NB4 (cell line): ENCODE measurements at regions not wholly inside any gene's neighbourhood (a gene's known extent, or its start where the extent isn't known, plus 50 kb on each side); places are given as distances from the start of the nearest gene placed in this dataset.

Experiments used
- DNase-seq: peaks from one replicate; pipeline ENCODE4 v3.0.0; 2010; ENCODE audit warnings: low read depth
- H3K4me3 ChIP-seq: one replicate; pipeline ENCODE4 v1.5.1; 2011; ENCODE audit warnings: mild to moderate bottlenecking, low read depth, low read length, moderate library complexity
- CTCF ChIP-seq: IDR thresholded peaks from one replicate; pipeline ENCODE4 v1.5.1; 2012; ENCODE audit warnings: low read depth, low read length
- MAX ChIP-seq: IDR thresholded peaks from 2 replicates; pipeline ENCODE4 v1.6.1; 2011; ENCODE audit warnings: low read depth, low read length
- MYC ChIP-seq: IDR thresholded peaks from 2 replicates; pipeline ENCODE4 v1.6.1; 2011; ENCODE audit warnings: low read depth, low read length
- POLR2A ChIP-seq: IDR thresholded peaks from 2 replicates; pipeline ENCODE4 v1.6.1; 2011; ENCODE audit warnings: mild to moderate bottlenecking; ENCODE audit not compliant: insufficient read length; ENCODE audit errors: extremely low read depth

GRCh38 chr20:21026951-21027350 is 79.2 kb downstream of the LINC00237 start:
- H3K4me3 ChIP-seq = no peak overlapping the region
- no peak for DNase-seq
- no peak for TF ChIP-seq MAX
- TF ChIP-seq POLR2A = no peak
- TF ChIP-seq CTCF = no peak
- TF ChIP-seq MYC = no peak

- TF ChIP-seq POLR2A = no peak
- no peak for TF ChIP-seq MAX
- no peak for TF ChIP-seq CTCF
- TF ChIP-seq MYC = no peak
- no peak for DNase-seq
- no peak overlapping the region for H3K4me3 ChIP-seq
These were observed 81.7 kb downstream of the LINC00237 start for GRCh38 chr20:21024420-21024819.

GRCh38 chr20:21022925-21023324 is 83.2 kb downstream of the LINC00237 start:
- DNase-seq = no peak
- TF ChIP-seq MYC (no peak), CTCF (no peak), MAX (no peak), POLR2A (no peak)

GRCh38 chr20:21021472-21021790 is 84.7 kb downstream of the LINC00237 start:
- no peak overlapping the region for H3K4me3 ChIP-seq
- no peak for DNase-seq
- no peak for TF ChIP-seq MYC
- TF ChIP-seq MAX = no peak
- TF ChIP-seq CTCF = no peak
- no peak for TF ChIP-seq POLR2A

More at GRCh38 chr20:21022925-21023324, 83.2 kb downstream of the LINC00237 start:
- H3K4me3 ChIP-seq = no peak overlapping the region

GRCh38 chr20:21020659-21021471 is 85.3 kb downstream of the LINC00237 start:
- TF ChIP-seq MYC = no peak
- TF ChIP-seq POLR2A = no peak
- no peak for TF ChIP-seq MAX
- TF ChIP-seq CTCF = no peak
- no peak overlapping the region for H3K4me3 ChIP-seq
- DNase-seq = no peak
